ENCODE measurements at regions not wholly inside any gene's neighbourhood (a gene's known extent, or its start where the extent isn't known, plus 50 kb on each side); places are given as distances from the start of the nearest gene placed in this dataset.
"Not testable (repeated sequence)": the region's sequence is repeated elsewhere in the genome, so short reads cannot be mapped to it uniquely, and the experiment has no call there.

GRCh38 chr17:21558921-21559320 is 133.4 kb upstream of the KCNJ18 start:
- DNase-seq: not testable (repeated sequence)

GRCh38 chr17:21564262-21564661 is 128.1 kb upstream of the KCNJ18 start:
- DNase-seq: no peak

- DNase-seq: not testable (repeated sequence)
Measured at GRCh38 chr17:21564757-21565156, 127.6 kb upstream of the KCNJ18 start.

GRCh38 chr17:21570427-21570826 is 121.9 kb upstream of the KCNJ18 start:
- not testable (repeated sequence) for DNase-seq

GRCh38 chr17:21572148-21572547 is 120.2 kb upstream of the KCNJ18 start:
- DNase-seq: not testable (repeated sequence)

GRCh38 chr17:21573271-21573960 is 118.9 kb upstream of the KCNJ18 start:
- DNase-seq: not testable (repeated sequence)

- DNase-seq: peak; percentile 44
Measured at GRCh38 chr17:21573961-21574610, 118.2 kb upstream of the KCNJ18 start.

GRCh38 chr17:21574611-21575255 is 117.6 kb upstream of the KCNJ18 start:
- DNase-seq: not testable (repeated sequence)

- DNase-seq: not testable (repeated sequence)
Measured at GRCh38 chr17:21578783-21579182, 113.5 kb upstream of the KCNJ18 start.

GRCh38 chr17:21592774-21593173 is 99.5 kb upstream of the KCNJ18 start:
- DNase-seq: no peak

- not testable (repeated sequence) for DNase-seq
Measured at GRCh38 chr17:21593452-21594105, 98.7 kb upstream of the KCNJ18 start.

GRCh38 chr17:21595086-21595485 is 97.2 kb upstream of the KCNJ18 start:
- DNase-seq: no peak

GRCh38 chr17:21602176-21602575 is 90.1 kb upstream of the KCNJ18 start:
- DNase-seq: no peak

- not testable (repeated sequence) for DNase-seq
Measured at GRCh38 chr17:21603292-21603691, 89.0 kb upstream of the KCNJ18 start.

GRCh38 chr17:21611443-21611842 is 80.9 kb upstream of the KCNJ18 start:
- not testable (repeated sequence) for DNase-seq

- not testable (repeated sequence) for DNase-seq
Measured at GRCh38 chr17:21612123-21613070, 79.9 kb upstream of the KCNJ18 start.

GRCh38 chr17:21613071-21613429 is 79.3 kb upstream of the KCNJ18 start:
- DNase-seq: no peak

GRCh38 chr17:21626987-21627386 is 65.3 kb upstream of the KCNJ18 start:
- not testable (repeated sequence) for DNase-seq
